Heart right ventricle (tissue), 16 donors: ENCODE measurements at regions not wholly inside any gene's neighbourhood (a gene's known extent, or its start where the extent isn't known, plus 50 kb on each side); places are given as distances from the start of the nearest gene placed in this dataset.

Experiments used
- ATAC-seq, 8 donors: fragments of 200-7000 bp; cut with Tn5 transposase; one replicate each; pipeline ENCODE4 v1.9.1; 2020; ENCODE audit warnings: mild to moderate bottlenecking in 8 of 8, moderate library complexity in 8 of 8, moderate number of reproducible peaks in 1 of 8
- DNase-seq, 2 donors: peaks; one replicate each; pipeline ENCODE4 v3.0.0-alpha.2; 2020
- H3K27ac ChIP-seq, 10 donors: fragments of 200-600 bp; sonication (generic) in 2 of 10; one replicate each; pipeline versions ENCODE4 v1.5.0 to v1.8.0; 2020 to 2022; ENCODE audit warnings: mild to moderate bottlenecking in 3 of 10
- H3K27me3 ChIP-seq, 7 donors: fragments of 200-600 bp; one replicate each; pipeline ENCODE4 v1.8.0; 2021 to 2022; ENCODE audit warnings: mild to moderate bottlenecking in 2 of 7
- H3K36me3 ChIP-seq, 9 donors: fragments of 200-600 bp; sonication (generic) in 1 of 9; one replicate each; pipeline versions ENCODE4 v1.5.0 to v1.8.0; 2020 to 2022; ENCODE audit warnings: mild to moderate bottlenecking in 2 of 9
- H3K4me1 ChIP-seq, 9 donors: fragments of 200-600 bp; sonication (generic) in 1 of 9; one replicate each; pipeline versions ENCODE4 v1.5.0 to v1.8.0; 2020 to 2022; ENCODE audit warnings: mild to moderate bottlenecking in 4 of 9
- H3K4me3 ChIP-seq, 10 donors: fragments of 200-600 bp; sonication (generic) in 2 of 10; one replicate each; pipeline versions ENCODE4 v1.5.0 to v1.8.0; 2020 to 2022; ENCODE audit warnings: mild to moderate bottlenecking in 7 of 10, moderate library complexity in 2 of 10
- H3K9me3 ChIP-seq, 11 donors: fragments of 200-600 bp in 10 of 11; sonication (generic) in 2 of 11; one replicate each; pipeline versions ENCODE4 v1.5.0 to v1.8.0; 2013 to 2022; ENCODE audit warnings: mild to moderate bottlenecking in 2 of 11, control low read depth in 1 of 11, moderate library complexity in 1 of 11
- CTCF ChIP-seq, 9 donors: fragments of 200-600 bp; sonication (generic) in 2 of 9; IDR thresholded peaks; one replicate each; pipeline versions ENCODE4 v1.5.0 to v1.8.0; 2021 to 2022; ENCODE audit warnings: antibody characterized with exemption in 9 of 9, mild to moderate bottlenecking in 5 of 9, moderate library complexity in 1 of 9
- WGBS, 2 donors: extraction: QIAGEN DNeasy Blood & Tissue Kit; methylation state at CpG; one replicate each; pipeline ENCODE4 v1.1.7; 2013; ENCODE audit warnings: inconsistent platforms in 1 of 2; 5-methylcytosine and 5-hydroxymethylcytosine counted together
- intact Hi-C, 10 donors: fragments of 100-400 bp; cut with DNase I; formaldehyde crosslinking; loops; one replicate each; pipeline versions ENCODE4 v1.11.1 to v1.14.2; 2022
- donor health status: Arrhythmogenic right ventricular cardiomyopathy.
- donor health status: ischemic (EF 13 %, LVEDD 7.1; RV severe dilation, severe dysfunction).
- donor health status: healthy with polysubstance abuse.
- donor health status: DM: no; HTN: yes; CAD: no.
- donor health status: DM: no; HTN: no; CAD: no.
- donor health status: ischemic (EF 25% LVEDD 6.9; RV normal size, moderate dysfunction).
- donor health status: ischemic (EF 25% LVEDD 5.7; RV mildly dilated, moderate dysfunction).
- donor health status: healthy.
- donor health status: DM: yes; HTN: yes; CAD: no.
- donor health status: Ischemic cardiomyopathy.
- donor health status: ischemic (EF 35%, LVEDD 5.7; RV mildly dilated, moderate dysfunction).
- donor health status: nonischemic (EF 11% LVEDD 7.7; RV severe dilation, severe dysfunction).
- donor health status: DM: yes; HTN: yes; CAD: no.
- donor health status: PGD.
- donor health status: ischemic (EF 29% LVEDD 5.4; RV normal size, mild dysfunction).
- donor health status: nonischemic (EF 23%, LVEDD 6.1; RV moderate dilation, normal function).

GRCh38 chr12:102322254-102322653, 124.6 kb upstream of the PMCH start:
- ATAC-seq: no peak
- TF ChIP-seq CTCF (IDR thresholded peaks at IDR 0.05): no peak
- no peak for DNase-seq
- no peaks in the 10 kb centered on the region for H3K4me1 ChIP-seq
- intact Hi-C loops: no loop called here
- 78 to 83% methylated on average over 1 of the region's 1 CpG for WGBS, 2 donors
- H3K9me3 ChIP-seq: peaks cover 0 to 7% (median 0%) of the 10 kb centered on the region in 11 donors
- H3K4me3 ChIP-seq: no peak overlapping the region
- H3K27me3 ChIP-seq: no peaks in the 10 kb centered on the region
- H3K36me3 ChIP-seq: no peaks in the 10 kb centered on the region
- no peak overlapping the region for H3K27ac ChIP-seq

- ATAC-seq (no peak), DNase-seq (no peak)
- TF ChIP-seq CTCF (IDR thresholded peaks at IDR 0.05): no peak
- Histone ChIP-seq H3K4me1 (no peaks in the 10 kb centered on the region), H3K36me3 (no peaks in the 10 kb centered on the region), H3K27me3 (no peaks in the 10 kb centered on the region), H3K27ac (no peak overlapping the region), H3K4me3 (no peak overlapping the region), H3K9me3 (peaks cover 0 to 7% (median 0%) of the 10 kb centered on the region in 11 donors)
- WGBS, 2 donors: 82 to 90% methylated on average over 1 of the region's 1 CpG
- intact Hi-C loops: no loop called here
These were observed 123.9 kb upstream of the PMCH start for GRCh38 chr12:102321305-102322082.

- H3K4me1 ChIP-seq: no peaks in the 10 kb centered on the region
- no peaks in the 10 kb centered on the region for H3K27me3 ChIP-seq
- no peak for ATAC-seq
- no peaks in the 10 kb centered on the region for H3K36me3 ChIP-seq
- H3K27ac ChIP-seq: no peak overlapping the region
- 64% methylated on average over 4 of the region's 4 CpGs for WGBS, 2 donors
- H3K9me3 ChIP-seq: peaks cover 0 to 7% (median 0%) of the 10 kb centered on the region in 11 donors
- intact Hi-C loops: no loop called here
- TF ChIP-seq CTCF (IDR thresholded peaks at IDR 0.05): no peak
- H3K4me3 ChIP-seq: no peak overlapping the region
- no peak for DNase-seq
These were observed 119.5 kb upstream of the PMCH start for GRCh38 chr12:102317155-102317554.

- Histone ChIP-seq H3K9me3 (peaks cover 0 to 7% (median 0%) of the 10 kb centered on the region in 11 donors), H3K36me3 (no peaks in the 10 kb centered on the region), H3K4me1 (no peaks in the 10 kb centered on the region), H3K27ac (no peak overlapping the region), H3K27me3 (no peaks in the 10 kb centered on the region), H3K4me3 (no peak overlapping the region)
- ATAC-seq: no peak
- DNase-seq: no peak
- no peak for TF ChIP-seq CTCF (IDR thresholded peaks at IDR 0.05)
- intact Hi-C loops: no loop called here
- 55 to 89% methylated on average over 2 of the region's 2 CpGs for WGBS, 2 donors
These were observed 119.1 kb upstream of the PMCH start for GRCh38 chr12:102316723-102317122.
